ENCODE measurements at regions not wholly inside any gene's neighbourhood (a gene's known extent, or its start where the extent isn't known, plus 50 kb on each side); places are given as distances from the start of the nearest gene placed in this dataset.

DNA sequence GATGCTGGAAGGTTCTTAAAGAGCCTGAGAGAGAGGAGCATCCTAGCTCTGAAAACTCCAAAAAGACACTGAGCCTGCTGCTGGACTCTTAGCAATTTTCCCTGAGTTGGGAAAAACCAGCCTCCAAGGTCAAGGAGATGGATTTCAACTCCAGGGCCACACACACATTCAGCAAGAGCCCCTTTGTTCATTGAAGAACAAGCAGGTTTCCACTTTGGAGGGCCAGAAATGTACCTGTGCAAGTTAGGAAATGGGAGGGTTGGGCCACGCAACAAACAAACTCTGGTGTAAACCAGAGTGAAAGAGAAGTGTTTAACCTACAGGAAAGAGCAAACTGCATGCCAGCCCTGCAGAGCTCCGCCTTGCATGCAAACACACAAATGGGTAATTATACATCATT, 264.8 kb upstream of the RPL38 start:
- DNase-seq = no peak

GRCh38 chr17:73939806-73940205, 263.7 kb upstream of the RPL38 start:
- no peak for DNase-seq

GRCh38 chr17:73940511-73940910, 263.0 kb upstream of the RPL38 start:
- no peak for DNase-seq

DNA sequence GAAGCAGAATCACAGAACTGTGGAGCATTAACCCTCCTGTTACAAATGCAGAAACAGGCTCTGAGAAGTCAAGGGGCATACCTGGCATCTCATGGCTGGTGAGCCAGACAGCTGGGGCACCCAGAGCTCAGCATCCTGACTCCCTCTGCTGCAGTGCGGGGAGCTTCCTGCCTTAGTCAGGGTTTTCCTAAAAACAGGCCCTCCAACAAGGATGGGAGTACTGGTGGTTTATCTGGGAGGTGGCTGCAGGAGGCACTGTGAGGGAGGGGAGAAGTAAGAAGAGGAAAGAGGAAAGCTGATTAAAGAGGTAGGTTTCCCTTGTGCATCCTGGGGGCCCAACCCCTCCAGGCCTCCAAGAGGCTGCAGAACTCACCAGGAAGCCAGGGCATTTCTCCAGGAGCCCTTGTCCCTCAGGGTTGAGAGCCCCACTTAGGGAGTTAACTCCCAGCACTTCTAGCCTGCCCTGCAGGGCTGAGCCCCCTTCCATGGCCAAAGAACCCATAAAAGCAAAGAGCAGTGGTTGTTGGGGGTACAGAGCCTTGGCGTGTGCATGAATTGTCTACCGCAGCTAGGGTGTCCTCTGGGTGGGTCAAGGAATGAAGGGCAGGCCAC, 261.5 kb upstream of the RPL38 start:
- DNase-seq = no peak

- DNase-seq = no peak
Measured at GRCh38 chr17:73942703-73943415, 260.6 kb upstream of the RPL38 start.

- DNase-seq = no peak
Measured at GRCh38 chr17:73943416-73944110, 259.9 kb upstream of the RPL38 start.

- no peak for DNase-seq
Measured at GRCh38 chr17:73944366-73944765, 259.1 kb upstream of the RPL38 start.

GRCh38 chr17:73947281-73947965, 256.1 kb upstream of the RPL38 start:
- DNase-seq = no peak

- no peak for DNase-seq
Measured at GRCh38 chr17:73947966-73948355, 255.5 kb upstream of the RPL38 start.

DNA sequence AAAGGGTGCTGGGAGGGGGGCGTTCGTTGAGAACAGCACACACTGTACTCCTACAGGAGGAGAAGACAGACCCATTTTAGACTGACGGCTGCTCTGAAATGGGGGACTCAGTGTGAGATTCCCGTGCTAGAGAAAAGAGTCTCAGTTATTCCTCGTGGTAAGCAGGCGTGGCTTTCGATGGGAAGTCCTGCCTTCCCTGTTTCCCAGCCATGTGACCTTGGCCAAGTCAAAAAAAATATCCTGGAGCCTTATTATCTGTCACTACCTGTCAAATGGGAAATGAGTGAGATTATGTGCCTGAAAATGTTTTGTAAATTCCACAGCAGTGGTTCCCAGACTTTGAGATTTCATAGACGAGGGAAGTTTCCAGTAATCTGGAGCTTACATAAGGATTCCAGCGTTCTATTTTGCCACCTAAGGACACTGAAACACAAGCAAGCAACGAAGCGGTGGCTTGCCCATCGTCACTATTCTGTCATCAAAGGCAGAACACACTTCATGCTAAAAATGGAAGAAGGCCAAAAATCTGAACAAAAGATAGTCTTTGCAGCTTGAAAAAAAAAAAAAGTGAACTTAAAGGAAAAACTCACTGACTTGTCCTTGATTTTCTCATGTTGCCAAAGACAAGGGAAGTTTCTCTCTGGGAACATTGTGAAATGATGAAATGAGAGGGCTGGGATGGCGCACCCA, 253.4 kb upstream of the RPL38 start:
- no peak for DNase-seq

- DNase-seq = no peak
Measured at GRCh38 chr17:73950593-73950914, 252.9 kb upstream of the RPL38 start.

GRCh38 chr17:73952082-73952479, 251.4 kb upstream of the RPL38 start:
- no peak for DNase-seq

DNA sequence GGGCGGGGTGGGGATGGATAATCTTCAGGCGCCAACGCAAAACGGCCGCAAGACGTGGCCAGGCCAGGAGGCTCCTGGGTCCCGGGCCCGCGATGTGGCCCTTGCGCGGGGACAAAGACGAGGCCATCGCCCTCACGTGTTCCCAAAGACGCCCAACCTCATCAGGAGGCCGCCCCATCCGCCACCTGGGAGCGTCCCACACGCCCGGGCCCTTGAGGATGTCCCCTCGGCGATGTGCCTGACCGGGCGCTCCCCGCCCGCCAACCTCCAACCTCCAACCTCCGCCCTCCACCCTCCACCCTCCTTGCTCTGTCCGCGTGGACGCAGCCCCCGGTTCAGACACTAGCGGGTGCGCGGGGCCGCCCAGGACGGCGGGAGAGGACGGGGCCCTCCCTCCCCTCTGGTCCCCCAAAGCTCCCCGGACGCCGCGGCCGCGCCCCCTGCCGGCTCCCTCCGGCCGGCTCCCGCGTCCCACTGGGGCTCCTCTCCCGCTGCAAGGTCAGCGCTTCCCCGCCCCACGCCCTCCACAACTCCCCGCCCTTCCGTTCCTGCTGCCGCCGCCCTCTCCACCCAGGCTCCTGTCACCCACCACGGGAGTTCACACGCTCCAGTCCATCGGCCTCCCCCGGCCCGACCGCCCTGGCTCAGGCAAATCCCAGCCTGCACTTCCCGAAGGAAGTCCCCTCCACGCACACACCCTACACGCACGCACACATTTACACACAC, 250.8 kb upstream of the RPL38 start:
- no peak for DNase-seq

DNA sequence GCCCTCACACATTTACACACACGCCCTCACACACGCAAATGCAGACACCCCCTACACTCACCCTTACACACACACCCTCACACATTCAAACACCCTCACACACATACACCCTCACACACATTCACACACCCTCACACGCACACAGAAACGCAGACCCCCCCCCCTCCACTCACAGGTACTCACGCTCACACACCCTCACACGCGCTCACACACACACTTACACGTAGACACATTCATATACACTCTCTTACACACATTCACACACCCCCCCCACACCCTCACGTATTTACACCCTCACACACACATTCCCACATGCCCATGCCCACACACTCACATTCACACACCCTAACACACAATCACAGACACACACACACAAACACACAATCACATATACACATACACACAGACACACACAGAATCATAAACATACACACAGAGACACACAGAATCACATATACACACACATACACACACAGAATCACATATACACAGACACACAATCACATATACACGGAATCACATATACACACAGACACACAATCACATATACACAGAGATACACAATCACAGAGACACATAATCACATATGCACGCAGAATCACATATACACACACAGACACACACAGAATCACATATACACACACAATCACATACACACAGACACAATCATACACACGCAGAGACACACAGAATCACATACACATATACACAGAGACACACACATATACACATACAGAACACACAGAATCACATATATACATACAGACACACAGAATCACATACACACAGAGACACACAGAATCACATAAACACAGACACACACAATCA, 250.1 kb upstream of the RPL38 start:
- DNase-seq = no peak

- DNase-seq = no peak
Measured at GRCh38 chr17:73954951-73955350, 248.5 kb upstream of the RPL38 start.

DNA sequence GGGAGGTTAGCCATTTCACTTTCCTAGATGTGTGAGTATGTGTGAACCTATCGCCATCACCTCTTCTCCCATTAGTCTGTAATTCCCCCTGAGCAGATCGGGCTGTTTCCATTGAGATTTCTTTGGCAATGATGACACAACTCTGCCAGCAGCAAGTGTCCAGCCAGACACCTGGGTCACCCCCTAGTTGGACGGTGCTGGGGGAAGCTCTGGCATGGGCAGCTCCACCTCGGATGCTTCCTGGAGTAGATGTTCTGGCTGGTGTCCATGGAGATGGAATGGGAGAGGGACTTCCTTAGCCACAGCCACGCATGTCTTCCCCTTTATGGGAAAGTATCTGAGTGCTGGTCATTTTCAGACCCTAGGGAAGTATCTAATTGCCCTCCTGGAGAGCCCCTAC, 247.9 kb upstream of the RPL38 start:
- DNase-seq = no peak

GRCh38 chr17:73956169-73956568, 247.3 kb upstream of the RPL38 start:
- no peak for DNase-seq

DNA sequence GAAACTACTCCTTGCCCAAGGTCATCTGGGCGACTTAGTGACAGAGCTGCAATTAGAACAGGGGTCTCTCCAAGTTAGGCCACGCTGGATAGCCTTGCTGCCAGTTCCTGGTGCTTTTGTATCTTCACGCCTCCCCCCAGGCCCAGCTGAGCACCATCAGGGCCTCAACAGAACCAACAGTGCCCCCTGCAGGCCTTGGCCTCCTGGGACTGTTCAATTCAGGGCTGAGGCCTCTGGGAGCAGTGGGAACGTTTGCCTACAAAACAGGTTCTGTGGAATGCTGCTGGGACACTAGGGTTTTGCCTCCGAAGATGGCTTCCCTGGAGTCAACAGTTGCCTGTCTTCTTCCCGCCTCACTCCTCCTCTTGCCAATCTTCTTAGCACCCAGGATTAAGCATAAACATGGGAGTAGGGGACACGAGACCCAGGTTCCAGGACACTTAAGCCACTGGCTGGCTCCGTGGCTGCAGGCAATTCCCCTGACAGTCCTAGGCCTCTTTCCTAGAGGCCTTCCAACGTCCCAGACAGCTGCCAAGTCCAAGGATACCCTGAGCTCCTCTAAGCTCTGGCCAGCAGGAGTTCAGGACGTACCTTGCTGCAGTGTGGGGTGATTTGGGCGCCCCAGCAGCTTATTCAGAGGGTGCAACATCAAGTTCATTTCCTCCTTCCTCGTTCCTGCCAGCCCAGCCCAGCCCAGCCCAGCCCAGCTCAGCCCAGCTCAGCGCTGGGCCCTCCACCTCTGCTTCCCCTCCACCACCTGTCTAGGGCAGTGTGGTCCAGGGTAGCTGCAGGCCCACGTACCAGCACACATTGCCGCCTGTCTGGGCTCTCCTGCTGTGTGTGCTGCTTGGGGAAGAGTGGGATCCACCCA, 246.6 kb upstream of the RPL38 start:
- no peak for DNase-seq

DNA sequence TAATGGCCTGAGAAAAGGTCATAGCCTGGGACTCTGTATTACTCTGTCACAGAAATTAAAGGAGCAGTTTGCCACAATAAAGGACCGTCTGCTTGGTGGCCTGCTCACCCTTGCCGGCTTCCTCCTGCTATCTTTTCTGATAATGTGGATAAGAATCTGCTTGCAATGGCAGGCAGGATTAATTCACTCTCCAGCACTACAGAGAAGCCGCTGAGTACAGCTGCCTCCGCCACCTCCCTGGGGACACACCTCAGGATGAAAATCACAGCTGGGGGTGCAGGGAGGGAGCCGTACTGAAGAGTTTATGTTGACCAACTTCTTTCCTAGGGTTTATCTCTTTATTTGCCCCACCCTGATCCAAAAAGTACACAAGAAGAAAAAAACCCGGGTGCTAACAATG, 245.9 kb upstream of the RPL38 start:
- no peak for DNase-seq

GRCh38 chr17:73958453-73958852, 245.0 kb upstream of the RPL38 start:
- no peak for DNase-seq

GRCh38 chr17:73960469-73960868, 243.0 kb upstream of the RPL38 start:
- DNase-seq = no peak

All from NCI-H187 treated with DMSO at 0.1 percent for 48 hours (cell line).